KMS-11 (cell line): ENCODE measurements at regions not wholly inside any gene's neighbourhood (a gene's known extent, or its start where the extent isn't known, plus 50 kb on each side); places are given as distances from the start of the nearest gene placed in this dataset.

Experiments
- H2AFZ ChIP-seq: fragments of 200-600 bp; sonication (generic); 2 replicates; pipeline ENCODE4 v1.6.1; 2016; ENCODE audit warnings: antibody characterized with exemption, mixed run types, low read depth
- H3K27ac ChIP-seq: fragments of 200-600 bp; sonication (generic); 2 replicates; pipeline ENCODE4 v1.6.1; 2016; ENCODE audit warnings: mild to moderate bottlenecking, mixed run types
- H3K27me3 ChIP-seq: fragments of 200-600 bp; sonication (generic); 2 replicates; pipeline ENCODE4 v1.6.1; 2017; ENCODE audit warnings: mild to moderate bottlenecking, low read depth, mixed run types, moderate library complexity; ENCODE audit not compliant: insufficient read depth
- H3K36me3 ChIP-seq: fragments of 200-600 bp; sonication (generic); 2 replicates; pipeline ENCODE4 v1.6.1; 2017; ENCODE audit warnings: mild to moderate bottlenecking, mixed run types; ENCODE audit not compliant: insufficient read depth
- H3K4me1 ChIP-seq: fragments of 200-600 bp; sonication (generic); 2 replicates; pipeline ENCODE4 v1.6.1; 2016; ENCODE audit warnings: mild to moderate bottlenecking, low read depth, mixed run types; ENCODE audit not compliant: poor library complexity, severe bottlenecking
- H3K4me2 ChIP-seq: fragments of 200-600 bp; sonication (generic); 2 replicates; pipeline ENCODE4 v1.7.0; 2016; ENCODE audit warnings: mild to moderate bottlenecking, mixed run types
- H3K4me3 ChIP-seq: fragments of 200-600 bp; sonication (generic); IDR thresholded peaks from 2 replicates; pipeline ENCODE4 v1.6.1; 2017; ENCODE audit warnings: low read depth, low read length, mixed read lengths; ENCODE audit not compliant: insufficient read depth
- H3K79me2 ChIP-seq: fragments of 200-600 bp; sonication (generic); 2 replicates; pipeline ENCODE4 v1.6.1; 2016; ENCODE audit warnings: low read depth, mixed run types; ENCODE audit not compliant: insufficient read depth
- H3K9ac ChIP-seq: fragments of 200-600 bp; sonication (generic); 2 replicates; pipeline ENCODE4 v1.6.1; 2016; ENCODE audit warnings: mild to moderate bottlenecking, mixed run types
- H4K20me1 ChIP-seq: fragments of 200-600 bp; sonication (generic); 2 replicates; pipeline ENCODE4 v1.6.1; 2016; ENCODE audit warnings: mild to moderate bottlenecking, mixed run types; ENCODE audit not compliant: insufficient read depth
- TF ChIP-seq, protein P1 (sequence below): fragments of 200-600 bp; sonication (generic); conservative IDR thresholded peaks from 2 replicates; pipeline ENCODE4 v1.6.1; 2017; ENCODE audit warnings: low read depth, mild to moderate bottlenecking, antibody characterized with exemption, low read length, moderate library complexity, mixed read lengths

DNA sequence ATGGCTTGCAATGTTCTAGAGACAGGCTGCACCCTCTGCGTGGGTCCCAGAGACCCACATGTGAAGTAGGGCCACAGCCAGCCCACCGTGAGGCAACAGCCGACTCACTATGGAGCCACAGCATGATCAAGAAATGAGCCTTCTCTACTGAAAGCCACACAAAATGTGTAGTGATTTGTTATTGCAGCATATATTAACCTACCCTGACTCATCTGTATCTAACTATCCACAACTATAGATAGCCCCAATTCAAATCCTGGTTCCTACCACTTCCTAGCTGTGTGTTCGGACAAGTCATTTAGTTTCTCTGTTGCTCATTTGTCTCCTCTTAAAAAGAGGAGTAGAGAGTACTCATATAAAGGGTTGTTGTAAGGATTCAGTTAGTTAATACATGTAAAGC, 1152.3 kb downstream of the BCL11B start:
- H3K36me3 ChIP-seq = no peaks in the 10 kb centered on the region
- H3K4me1 ChIP-seq = no peaks in the 10 kb centered on the region
- no peak overlapping the region for H3K4me2 ChIP-seq
- H2AFZ ChIP-seq = no peak overlapping the region
- no peaks in the 10 kb centered on the region for H4K20me1 ChIP-seq
- H3K27me3 ChIP-seq = no peaks in the 10 kb centered on the region
- H3K27ac ChIP-seq = no peak overlapping the region
- TF ChIP-seq, protein P1, sequence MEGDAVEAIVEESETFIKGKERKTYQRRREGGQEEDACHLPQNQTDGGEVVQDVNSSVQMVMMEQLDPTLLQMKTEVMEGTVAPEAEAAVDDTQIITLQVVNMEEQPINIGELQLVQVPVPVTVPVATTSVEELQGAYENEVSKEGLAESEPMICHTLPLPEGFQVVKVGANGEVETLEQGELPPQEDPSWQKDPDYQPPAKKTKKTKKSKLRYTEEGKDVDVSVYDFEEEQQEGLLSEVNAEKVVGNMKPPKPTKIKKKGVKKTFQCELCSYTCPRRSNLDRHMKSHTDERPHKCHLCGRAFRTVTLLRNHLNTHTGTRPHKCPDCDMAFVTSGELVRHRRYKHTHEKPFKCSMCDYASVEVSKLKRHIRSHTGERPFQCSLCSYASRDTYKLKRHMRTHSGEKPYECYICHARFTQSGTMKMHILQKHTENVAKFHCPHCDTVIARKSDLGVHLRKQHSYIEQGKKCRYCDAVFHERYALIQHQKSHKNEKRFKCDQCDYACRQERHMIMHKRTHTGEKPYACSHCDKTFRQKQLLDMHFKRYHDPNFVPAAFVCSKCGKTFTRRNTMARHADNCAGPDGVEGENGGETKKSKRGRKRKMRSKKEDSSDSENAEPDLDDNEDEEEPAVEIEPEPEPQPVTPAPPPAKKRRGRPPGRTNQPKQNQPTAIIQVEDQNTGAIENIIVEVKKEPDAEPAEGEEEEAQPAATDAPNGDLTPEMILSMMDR = no peak
- no peaks in the 10 kb centered on the region for H3K79me2 ChIP-seq
- no peak overlapping the region for H3K4me3 ChIP-seq
- H3K9ac ChIP-seq = no peak overlapping the region

GRCh38 chr14:98120831-98121464, 1151.0 kb downstream of the BCL11B start:
- Histone ChIP-seq H3K9ac (no peak overlapping the region), H3K4me3 (no peak overlapping the region), H2AFZ (no peak overlapping the region), H3K27ac (no peak overlapping the region), H3K27me3 (no peaks in the 10 kb centered on the region), H3K4me2 (no peak overlapping the region), H3K4me1 (no peaks in the 10 kb centered on the region), H3K79me2 (no peaks in the 10 kb centered on the region), H3K36me3 (no peaks in the 10 kb centered on the region), H4K20me1 (no peaks in the 10 kb centered on the region)
- TF ChIP-seq, protein P1 = no peak

DNA sequence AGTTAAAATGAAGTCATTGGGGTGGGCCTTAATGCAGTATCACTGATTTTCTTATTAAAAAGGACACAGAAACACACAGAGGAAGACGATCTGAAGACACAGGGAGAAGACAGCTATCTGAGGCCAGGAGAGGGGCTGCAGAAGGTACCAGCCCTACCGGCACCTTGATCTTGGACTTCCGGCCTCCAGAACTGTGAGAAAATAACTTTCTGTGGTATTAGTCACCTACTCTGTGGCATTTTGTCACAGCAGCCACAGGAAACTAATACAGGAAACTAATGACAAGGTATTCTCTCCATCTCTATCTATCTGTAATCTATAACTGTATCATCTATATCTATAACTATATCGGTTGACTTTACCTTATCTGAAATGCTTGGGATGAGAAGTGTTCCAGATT, 1149.5 kb downstream of the BCL11B start:
- H2AFZ ChIP-seq = no peak overlapping the region
- TF ChIP-seq, protein P1 = no peak
- no peaks in the 10 kb centered on the region for H3K27me3 ChIP-seq
- no peaks in the 10 kb centered on the region for H4K20me1 ChIP-seq
- H3K4me2 ChIP-seq = no peak overlapping the region
- H3K36me3 ChIP-seq = no peaks in the 10 kb centered on the region
- no peaks in the 10 kb centered on the region for H3K79me2 ChIP-seq
- no peaks in the 10 kb centered on the region for H3K4me1 ChIP-seq
- H3K4me3 ChIP-seq = no peak overlapping the region
- H3K9ac ChIP-seq = no peak overlapping the region
- H3K27ac ChIP-seq = no peak overlapping the region

DNA sequence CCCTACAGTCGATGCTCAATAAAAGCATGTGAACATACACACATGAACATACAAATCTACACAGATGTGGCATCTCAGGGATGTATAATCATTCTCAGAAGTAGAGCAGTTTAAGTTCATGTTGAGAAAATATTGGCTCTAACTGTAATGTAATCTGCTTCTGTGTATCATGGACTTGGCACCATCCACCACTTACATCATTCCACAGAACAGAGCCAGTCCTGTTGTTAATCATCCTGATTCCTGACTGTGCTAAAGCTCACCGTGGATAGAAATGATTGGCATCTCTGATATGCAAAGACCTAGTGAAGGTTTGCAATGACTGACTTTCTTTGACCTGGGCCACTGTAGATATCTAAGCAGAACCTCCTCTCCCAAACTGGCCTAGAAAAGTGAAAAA, 1141.3 kb downstream of the BCL11B start:
- Histone ChIP-seq H3K9ac (no peak overlapping the region), H3K4me3 (no peak overlapping the region), H2AFZ (no peak overlapping the region), H3K4me2 (no peak overlapping the region), H4K20me1 (no peaks in the 10 kb centered on the region), H3K36me3 (no peaks in the 10 kb centered on the region), H3K79me2 (no peaks in the 10 kb centered on the region), H3K27me3 (no peaks in the 10 kb centered on the region), H3K27ac (no peak overlapping the region), H3K4me1 (no peaks in the 10 kb centered on the region)
- TF ChIP-seq, protein P1 = no peak
